Embryonic facial prominence (tissue), 1 donor: ENCODE measurements at regions not wholly inside any gene's neighbourhood (a gene's known extent, or its start where the extent isn't known, plus 50 kb on each side); places are given as distances from the start of the nearest gene placed in this dataset.

ENCODE experiments used
- DNase-seq: peaks from one replicate; pipeline ENCODE4 v3.0.0-alpha.2; 2016; ENCODE audit errors: extremely low spot score

DNA sequence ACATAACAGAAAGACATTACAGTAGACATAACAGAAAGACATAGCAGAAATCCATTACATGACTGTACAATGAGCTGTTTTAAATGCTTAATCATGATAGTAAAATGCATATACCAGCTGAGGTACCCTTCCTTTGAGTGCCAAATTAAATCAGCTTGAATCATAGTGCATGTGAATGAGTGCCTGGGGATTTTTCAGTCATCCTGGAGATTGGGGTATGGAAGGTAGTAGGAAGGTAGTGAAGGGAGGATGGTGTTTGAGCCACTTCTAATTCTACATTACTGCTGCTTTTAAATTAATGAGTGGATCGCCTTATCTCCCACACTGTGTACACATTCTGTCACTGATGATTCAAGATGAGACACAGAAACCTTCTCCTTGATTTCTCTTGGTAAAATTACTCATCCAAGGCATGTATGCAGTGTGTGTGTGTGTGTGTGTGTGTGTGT, 534.2 kb downstream of the LRFN5 start:
- DNase-seq, result no peak

DNA sequence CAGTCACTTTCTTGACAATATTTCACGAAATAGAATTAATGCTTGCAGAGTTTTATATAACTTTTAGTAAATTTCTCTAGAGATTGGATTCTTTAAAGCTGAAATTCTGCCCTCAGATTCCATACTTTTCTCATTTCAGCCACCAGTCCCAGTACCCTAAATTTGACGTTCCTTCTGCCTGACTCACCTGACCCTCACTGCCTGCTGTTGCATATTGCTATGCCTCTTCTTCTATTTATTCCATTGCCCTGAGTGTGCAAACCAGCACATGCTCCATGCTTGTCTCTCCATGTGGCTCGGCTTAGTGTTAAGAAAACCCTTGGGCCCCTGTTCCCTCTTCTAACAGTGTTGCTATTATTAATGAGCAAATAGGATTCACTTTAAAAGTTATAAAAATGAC, 533.3 kb downstream of the LRFN5 start:
- no peak for DNase-seq

DNA sequence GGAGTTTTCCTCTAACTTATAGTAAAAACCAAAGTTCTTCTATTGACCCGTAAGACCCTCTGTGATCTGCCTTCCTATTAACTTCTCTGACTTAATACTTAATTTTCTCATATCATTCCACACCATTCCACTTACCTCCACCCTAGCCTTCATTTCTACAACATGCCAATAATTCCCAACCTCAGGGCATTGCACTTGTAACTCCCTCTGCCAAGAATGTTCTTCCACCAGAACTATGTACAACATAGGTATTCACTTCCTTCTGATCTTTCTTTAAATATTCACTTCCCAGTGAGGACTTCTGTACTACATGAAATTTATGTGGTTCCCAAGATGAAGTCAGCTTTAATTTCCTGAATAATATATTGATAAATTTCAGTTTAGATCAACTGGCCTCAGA, 531.7 kb downstream of the LRFN5 start:
- DNase-seq, result no peak

DNA sequence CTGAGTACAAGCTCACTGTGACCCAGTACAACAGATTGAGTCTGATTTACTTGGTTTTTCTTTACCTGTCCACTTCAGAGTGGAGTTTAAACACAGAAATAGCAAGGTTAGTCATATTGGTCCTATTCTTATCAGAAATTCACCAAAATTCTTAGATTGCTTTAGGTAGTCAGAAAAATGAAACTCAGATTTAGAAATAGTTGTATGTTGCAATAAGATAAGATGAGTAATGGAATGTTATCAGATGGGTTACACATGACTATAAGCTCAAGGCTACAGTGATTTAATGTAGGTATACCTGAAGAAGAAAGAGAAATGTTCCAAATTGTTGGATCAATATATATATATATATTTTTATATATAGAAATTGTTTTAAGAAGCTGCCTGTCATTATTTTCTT, 524.1 kb downstream of the LRFN5 start:
- DNase-seq, result no peak

DNA sequence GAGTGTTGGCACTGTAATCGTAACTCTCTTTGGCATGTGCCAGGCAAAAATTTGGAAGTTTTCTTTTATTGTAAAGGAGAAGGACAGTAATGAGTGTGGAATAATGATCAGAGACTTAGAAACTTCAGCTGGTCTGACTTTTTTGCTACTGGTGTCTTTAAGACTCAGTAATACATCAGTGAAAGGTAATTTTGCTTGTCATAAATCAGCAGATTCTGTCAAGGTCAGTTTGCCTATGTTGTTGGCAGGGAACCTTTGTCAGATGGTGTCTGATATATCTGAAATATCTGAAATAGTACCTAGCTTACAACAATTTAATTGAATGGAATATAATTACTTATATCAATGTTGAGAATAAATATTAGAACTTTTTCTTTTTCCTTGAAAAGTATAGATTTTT, 516.9 kb downstream of the LRFN5 start:
- no peak for DNase-seq

DNA sequence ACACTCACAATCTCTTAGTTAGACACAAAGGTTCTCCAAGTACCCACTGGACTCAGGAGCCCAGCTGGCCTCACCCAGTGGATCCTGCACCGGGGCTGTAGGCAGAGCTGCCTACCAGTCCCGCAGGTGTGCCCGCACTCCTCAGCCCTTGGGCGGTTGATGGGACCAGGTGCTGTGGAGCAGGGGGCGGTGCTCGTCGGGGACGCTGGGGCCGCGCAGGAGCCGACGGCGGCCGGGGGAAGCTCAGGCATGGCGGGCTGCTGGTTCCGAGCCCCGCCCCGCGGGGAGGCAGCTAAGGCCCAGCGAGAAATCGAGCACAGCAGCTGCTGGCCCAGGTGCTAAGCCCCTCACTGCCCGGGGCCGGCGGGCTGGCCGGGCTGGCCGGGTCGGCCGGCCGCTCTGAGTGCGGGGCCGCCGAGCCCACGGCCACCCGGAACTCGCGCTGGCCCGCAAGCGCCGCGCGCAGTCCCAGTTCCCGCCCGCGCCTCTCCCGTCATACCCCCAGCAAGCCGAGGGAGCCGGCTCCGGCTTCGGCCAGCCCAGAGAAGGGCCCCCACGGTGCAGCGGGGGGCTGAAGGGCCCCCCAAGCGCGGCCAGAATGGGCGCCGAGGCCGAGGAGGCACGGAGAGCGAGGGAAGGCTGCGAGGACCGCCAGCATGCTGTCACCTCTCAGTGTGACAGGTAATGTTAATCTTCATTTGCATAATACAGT, 506.8 kb downstream of the LRFN5 start:
- no peak for DNase-seq

DNA sequence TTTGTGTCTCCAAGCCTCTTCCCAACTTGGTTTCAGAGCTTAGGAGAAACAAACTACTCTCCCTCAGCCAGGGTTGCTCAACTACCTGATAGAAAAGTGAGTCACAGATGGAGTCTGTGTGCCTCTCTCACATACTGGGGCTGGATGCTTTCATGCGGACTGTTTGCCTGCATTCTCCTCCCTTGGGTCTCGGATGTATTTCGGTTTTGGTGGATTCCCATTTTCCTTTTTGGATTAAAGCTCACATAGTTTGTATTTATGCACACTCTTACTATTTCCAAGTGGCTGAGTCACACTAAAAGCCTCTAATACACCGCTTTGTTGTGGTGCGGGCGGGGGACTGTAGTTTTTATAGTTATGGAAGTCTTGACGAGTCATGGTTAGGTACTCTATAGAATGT, 505.4 kb downstream of the LRFN5 start:
- DNase-seq, result no peak

DNA sequence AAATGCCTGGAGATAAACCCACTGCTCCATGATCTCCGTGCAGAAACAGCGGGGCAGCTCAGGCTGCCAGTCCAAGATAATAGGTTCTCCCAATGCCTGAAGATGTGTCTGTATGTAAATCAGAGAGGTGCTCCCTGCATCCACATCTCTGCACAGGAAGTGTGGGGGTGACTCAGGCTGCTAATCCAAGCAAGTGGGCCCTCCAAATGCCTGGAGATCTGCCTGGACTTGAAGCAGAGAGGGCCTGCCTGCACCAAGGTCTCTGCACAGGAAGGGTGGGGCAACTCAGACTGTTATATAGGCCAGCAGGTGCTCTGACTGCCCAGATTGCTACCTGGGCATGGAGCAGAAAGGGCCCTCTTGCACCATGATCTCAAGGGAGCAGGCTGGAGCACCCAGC, 504.7 kb downstream of the LRFN5 start:
- no peak for DNase-seq

DNA sequence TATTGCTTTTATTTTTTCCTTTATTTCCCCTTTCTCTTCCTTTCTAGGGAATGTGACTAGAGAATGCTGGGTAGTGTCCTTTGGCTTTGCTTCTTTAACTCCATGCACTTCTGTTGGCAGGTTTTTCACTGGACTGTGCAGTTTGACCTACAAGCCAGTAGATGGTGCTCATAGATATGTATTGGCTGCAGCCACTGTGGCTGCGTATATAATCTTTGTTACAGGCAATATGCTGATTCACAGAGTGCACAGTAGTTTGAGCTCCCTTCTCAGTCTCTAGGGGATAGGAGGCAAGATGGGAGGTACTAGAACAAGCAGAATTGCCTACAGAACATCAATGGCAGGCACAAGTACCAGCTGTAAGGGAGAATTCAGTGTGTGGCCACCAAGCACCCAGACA, 503.5 kb downstream of the LRFN5 start:
- no peak for DNase-seq

DNA sequence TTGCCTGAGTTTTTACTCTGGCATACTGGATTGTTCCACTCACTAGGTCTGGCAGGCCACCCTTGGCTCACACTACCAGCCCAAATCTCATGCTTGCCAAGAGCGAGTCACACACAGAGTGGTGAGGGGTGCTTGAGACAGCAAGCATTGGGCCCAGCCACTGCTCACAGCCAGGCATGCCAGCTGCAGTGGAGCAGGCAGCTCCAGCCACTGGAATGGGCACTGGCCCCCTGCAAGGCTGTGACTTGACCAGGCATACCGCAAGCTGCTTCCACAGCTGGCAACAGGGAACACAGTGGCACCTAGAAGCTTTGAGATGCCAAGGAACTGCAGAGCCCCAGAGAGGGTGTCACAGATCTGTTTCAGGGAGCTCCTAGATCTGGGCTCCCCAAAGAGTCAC, 488.5 kb downstream of the LRFN5 start:
- DNase-seq, result no peak

DNA sequence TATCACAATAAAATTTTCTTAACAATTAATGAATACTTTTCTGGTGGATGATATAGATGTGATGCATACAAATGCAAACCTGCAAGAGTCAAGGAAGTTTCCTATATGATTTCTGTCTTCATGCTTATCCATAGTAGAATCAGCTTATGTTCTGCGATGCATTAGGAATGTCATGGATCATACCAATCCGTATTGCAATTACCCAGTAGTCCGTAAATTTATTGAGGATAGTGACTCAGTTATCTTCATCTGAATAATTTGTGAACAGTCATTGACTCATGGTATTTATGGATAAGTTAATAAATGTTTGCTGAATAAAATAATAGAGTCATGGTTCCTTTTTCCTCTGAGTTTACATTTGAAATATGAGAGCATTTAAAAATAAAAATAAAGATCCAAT, 483.4 kb downstream of the LRFN5 start:
- no peak for DNase-seq

DNA sequence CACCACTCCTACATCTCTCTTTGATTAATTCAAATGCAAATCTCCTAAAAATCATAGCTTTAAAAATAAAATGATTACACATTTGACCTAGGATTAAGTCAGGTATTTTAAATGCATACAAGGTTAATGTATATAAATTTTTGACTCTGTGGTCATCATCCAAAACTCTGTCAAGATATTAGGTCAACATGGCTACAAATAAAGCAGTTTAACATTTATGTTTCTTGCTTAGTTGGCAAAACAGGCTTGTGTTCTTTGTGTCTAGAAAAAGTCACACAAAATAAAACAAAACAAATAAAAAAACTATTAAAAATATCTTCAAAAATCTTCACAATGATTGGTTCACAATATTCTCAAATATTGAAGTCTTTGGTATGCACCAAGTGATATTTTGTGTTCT, 473.2 kb downstream of the LRFN5 start:
- no peak for DNase-seq

DNA sequence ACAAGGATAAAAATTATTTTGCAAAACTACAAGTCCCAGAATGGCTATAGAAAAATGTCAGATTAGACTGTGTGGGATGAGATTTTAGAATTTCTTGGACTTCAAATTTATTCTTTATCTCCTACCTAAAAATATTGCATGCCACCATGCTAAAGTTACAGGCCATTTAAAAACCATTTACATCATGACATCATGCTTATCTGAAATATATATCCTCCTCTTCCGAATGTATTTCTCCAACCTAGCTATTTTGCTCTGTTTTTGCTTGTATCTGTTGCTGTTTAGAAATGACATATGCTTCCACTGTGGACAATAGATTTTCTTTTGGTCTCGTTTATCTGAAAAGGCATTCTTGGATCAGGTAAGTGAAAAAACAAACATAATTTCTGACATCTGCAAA, 471.7 kb downstream of the LRFN5 start:
- DNase-seq, result no peak

DNA sequence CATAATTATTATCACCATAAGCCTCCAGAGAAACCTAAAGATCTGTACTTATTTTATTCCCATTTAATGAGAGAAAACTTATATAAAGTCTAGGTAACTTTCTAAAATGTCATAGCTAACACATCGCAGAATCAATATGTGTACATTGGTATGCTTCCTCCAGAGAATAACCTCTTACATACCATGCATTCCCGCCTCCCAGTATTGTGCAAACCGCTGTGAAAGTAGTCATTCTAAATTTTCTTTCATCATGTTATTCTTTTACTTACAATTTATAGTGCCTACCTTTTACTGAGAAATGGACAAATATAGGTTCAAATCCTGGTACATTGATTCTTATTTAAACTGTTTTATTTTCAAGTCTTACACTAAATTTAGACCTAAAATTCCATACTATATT, 463.4 kb downstream of the LRFN5 start:
- DNase-seq, result no peak

DNA sequence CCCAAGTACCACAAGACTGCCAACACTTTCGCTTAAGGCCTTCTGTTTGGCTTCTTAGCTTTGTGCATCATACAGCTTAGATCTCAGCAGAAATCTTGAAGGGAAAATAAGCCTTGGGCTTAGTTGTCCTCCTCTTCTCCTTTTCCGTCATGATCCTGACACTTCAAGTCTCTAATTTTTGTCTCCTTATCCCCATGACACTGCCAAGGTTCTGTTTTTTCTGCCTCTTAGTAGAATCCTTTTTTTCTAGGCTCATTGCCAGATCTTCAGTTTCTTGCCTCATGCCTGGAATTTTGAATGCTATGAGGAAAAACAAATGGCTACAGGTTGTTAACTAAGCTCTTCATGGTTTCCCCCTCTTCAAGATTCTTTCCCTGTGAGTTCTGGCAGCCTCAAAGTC, 450.4 kb downstream of the LRFN5 start:
- DNase-seq, result no peak

DNA sequence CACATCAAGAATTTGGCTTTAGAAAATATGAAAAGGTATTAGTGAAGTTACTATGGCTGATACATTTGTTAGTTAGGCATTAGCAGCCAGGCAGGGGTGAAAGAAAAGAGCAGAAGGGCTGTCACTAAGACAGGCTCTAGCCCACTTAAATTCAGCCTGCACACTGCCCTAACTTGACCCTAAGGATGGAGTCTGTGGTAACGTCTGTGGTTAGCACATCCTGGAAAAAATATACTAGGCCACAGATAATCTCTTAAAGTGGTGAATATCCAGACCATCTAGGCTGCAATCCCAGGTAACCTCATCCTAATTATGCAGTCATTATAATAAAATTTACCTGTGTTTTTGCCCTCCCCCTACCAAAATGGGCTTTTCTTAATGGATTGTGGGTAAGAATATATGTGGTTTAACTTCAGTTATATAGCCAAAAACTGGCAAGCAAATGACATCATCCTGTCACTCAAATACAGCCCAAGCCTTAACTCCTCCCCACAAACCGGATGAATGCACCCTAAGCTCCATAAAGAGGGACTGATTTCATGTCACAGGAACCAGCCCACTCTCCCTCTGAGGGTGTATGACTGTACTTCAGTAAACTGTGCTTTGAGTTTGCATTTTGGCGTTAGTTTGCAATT, 440.9 kb downstream of the LRFN5 start:
- DNase-seq, result no peak

DNA sequence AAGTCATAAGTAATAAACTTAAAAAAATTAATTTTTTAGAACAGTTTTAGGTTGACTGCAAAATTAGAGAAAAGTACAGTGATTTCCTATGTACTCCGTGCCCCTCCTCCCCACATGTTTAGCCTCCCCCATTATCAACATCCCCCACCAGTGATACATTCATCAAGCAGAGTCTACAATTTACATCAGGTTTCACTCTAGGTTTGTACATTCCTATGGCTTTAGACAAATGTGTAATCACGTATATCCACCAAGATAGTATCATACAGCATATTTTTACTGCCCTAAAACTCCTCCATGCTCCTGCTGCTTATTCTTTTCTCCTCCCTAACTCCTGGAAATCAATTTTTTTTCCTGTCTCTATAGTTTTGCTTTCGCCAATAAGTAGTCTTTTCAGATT, 438.7 kb downstream of the LRFN5 start:
- no peak for DNase-seq

DNA sequence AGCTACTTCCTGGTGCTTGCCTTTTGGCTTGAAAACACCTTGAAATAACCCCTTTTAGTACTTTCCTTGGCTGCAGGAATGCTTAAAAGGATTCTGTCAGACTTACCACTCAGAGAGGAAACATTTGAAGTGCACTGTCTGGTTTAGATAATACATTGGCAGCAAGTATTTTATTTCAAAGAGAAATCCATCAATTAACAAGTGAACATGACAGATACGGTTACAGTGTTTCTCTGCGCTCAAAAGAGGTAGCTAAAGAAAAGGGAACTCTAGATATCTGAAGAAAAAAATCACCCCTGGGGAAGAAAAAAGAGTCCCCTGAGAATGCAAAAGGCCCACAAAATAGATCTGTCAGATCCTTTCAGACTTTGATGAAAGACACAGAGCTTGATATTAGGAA, 421.9 kb downstream of the LRFN5 start:
- DNase-seq, result no peak

DNA sequence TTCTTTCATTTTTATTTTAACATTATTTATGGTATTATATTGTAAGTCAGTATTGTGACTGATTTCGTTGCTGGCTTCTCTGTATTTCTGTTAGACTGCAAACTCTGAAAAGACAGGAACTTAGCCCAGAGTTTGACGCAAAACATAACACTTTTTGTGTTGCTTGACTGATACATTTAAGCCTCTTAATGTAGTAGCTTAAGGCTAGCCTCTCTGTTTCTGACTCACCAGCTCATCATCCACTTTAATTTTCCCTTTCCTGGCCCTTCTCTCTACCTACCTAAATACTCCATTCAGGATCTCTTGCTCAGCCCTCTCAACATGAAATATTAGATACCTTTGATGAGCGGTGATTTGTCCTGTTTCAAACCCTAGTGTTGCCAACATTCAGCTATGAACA, 420.6 kb downstream of the LRFN5 start:
- no peak for DNase-seq

DNA sequence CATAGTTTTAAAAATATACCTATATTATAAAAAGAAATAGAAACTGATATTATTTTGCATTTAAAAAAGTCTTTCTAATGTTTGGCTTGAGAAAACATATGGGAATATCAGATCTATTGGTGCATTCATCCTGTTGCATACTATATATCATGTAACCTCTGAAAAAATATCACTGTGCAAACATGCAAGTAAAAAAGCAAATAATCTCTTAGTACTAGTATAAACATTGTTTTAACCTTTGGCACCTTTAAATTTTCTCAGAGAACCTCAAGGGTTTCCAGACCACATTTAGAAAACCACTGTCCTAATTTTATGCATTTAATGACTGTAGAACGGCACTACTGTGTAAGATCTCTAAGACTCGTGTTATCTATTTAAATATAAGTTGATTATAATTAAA, 416.8 kb downstream of the LRFN5 start:
- DNase-seq, result no peak

DNA sequence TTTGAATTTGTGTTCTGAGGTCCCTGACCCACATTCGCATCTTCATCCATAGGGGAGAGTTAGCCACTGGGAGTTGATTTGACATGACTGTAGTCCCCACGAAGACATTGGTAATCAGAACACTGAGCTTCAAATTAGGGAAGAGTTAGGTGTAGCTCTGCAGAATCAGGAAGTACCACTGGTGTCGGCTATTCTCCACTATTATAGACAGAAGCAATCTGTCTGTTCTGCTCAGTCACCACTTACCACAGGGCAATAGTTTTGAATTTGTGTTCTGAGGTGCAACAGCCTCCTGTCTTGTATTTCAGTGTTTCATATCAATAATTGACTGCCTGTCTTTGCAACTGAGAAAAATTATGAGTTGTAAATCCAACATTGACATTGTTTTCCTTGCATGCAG, 407.6 kb downstream of the LRFN5 start:
- no peak for DNase-seq

DNA sequence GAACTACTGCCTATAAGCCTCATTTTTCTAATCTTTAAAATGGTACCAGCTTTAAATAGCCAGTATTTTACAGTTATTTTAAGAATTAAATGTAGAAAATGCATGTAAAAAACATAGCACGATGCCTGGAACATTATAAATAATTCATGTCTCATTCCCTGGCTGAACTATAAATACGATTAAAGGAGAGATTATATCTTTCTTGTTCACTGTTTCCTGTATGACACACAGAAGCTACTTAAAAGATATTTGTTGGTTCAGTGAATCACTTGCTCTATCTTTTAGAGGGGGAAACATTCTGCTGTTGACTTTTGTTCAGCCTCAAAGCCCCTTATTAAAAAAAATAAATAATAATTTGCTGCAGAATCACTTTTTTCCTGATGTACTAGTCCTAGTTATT, 406.9 kb downstream of the LRFN5 start:
- DNase-seq, result no peak

DNA sequence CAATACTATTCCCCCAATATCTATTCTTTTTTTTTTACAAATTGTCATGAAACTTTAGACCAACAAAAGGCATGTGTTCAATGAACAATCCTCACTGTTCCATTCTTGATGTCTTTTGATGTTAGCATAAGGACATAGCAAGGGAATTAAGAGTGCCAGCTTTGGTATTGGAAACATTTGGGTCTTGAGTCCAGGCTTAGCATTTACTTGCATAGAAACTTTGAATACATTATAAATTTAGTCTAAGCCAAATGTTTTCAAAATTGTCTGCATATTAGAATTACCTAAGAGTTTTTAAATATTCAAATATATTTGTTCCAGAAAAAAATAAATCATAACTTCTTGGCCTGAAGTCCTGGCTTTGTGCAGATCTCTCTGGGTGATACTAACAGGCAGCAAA, 406.5 kb downstream of the LRFN5 start:
- no peak for DNase-seq

DNA sequence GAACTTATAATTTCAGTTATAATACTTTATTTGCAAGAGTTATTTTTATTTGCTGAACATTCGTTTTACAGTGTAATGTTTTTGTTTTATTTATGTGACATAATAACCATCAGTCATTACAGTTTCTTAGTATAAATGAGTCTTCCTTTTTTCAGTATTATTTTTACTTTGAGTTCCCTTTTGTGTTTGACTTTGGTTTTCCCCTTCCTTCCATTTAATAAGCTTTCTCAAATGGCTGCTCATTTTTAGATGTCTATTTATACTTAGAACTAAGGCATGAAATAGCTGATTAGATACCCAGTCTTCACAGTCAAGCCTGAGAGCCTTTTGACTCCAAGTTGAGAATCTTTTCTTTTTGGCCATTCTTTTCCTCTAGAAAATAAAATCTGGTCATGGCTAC, 404.5 kb downstream of the LRFN5 start:
- no peak for DNase-seq
